ENCODE measurements at regions not wholly inside any gene's neighbourhood (a gene's known extent, or its start where the extent isn't known, plus 50 kb on each side); places are given as distances from the start of the nearest gene placed in this dataset.

- no peak overlapping the region for H3K9ac ChIP-seq (ENCODE audit: low read depth, low read length)
- H3K14ac ChIP-seq (replicated peaks; ENCODE audit: low read depth, low read length): no peak overlapping the region
- peaks cover 9% of the 10 kb centered on the region for H3K9me3 ChIP-seq (ENCODE audit: control insufficient read depth, insufficient read depth, low read length)
- no peak overlapping the region for H2AK5ac ChIP-seq (ENCODE audit: low read depth, low read length)
- no peak overlapping the region for H3K4me2 ChIP-seq (ENCODE audit: low read depth, low read length)
- no peak overlapping the region for H2BK15ac ChIP-seq (ENCODE audit: low read depth, low read length)
- no peak for TF ChIP-seq RFX5 (IDR thresholded peaks at IDR 0.05; ENCODE audit: low read depth, low read length)
- no peak for TF ChIP-seq CHD1 (IDR thresholded peaks at IDR 0.05; ENCODE audit: low read depth, low read length)
- TF ChIP-seq FOS (IDR thresholded peaks at IDR 0.05; ENCODE audit: low read depth, low read length): no peak
- TF ChIP-seq RCOR1 (IDR thresholded peaks at IDR 0.05; ENCODE audit: insufficient replicate concordance, low read length): no peak
- no peak for TF ChIP-seq CTCF (conservative IDR thresholded peaks at IDR 0.05; ENCODE audit: low read depth, low read length)
- no peak for TF ChIP-seq BHLHE40 (IDR thresholded peaks at IDR 0.05; ENCODE audit: low read depth, low read length)
- no peak for TF ChIP-seq NFE2L2 (IDR thresholded peaks at IDR 0.05; ENCODE audit: low read depth, low read length)
- no peak for TF ChIP-seq MAZ (IDR thresholded peaks at IDR 0.05; ENCODE audit: borderline replicate concordance, low read depth, low read length)
- no TSS peak for BruUV-seq (replicated peaks)
- H3K4me3 ChIP-seq (ENCODE audit: insufficient read depth, low read depth, low read length): no peak overlapping the region
- no peak overlapping the region for H2BK20ac ChIP-seq (ENCODE audit: low read depth, low read length)
- H4K8ac ChIP-seq (ENCODE audit: low read depth in 2 of 2, low read length in 2 of 2): no peak overlapping the region
- H4K91ac ChIP-seq (ENCODE audit: insufficient read depth, low read depth, low read length): no peak overlapping the region
- H2BK5ac ChIP-seq (ENCODE audit: low read depth, low read length, poor library complexity, severe bottlenecking): no peak overlapping the region
- no peak overlapping the region for H3K18ac ChIP-seq (ENCODE audit: low read depth, low read length)
- no peaks in the 10 kb centered on the region for H3K36me3 ChIP-seq (ENCODE audit: control insufficient read depth, insufficient read depth, low read length)
- H3K23ac ChIP-seq (ENCODE audit: low read depth, low read length): no peak overlapping the region
- H3K56ac ChIP-seq (ENCODE audit: extremely low read depth, insufficient read depth, low read length): no peak overlapping the region
- dilution Hi-C loops (cut with HindIII; ENCODE audit: low sequenced_read_pairs, unreplicated experiment): no loop called here
- H2AK9ac ChIP-seq (replicated peaks; ENCODE audit: low read depth, low read length, poor library complexity): no peak overlapping the region
- CTCF ChIA-PET: no interaction called here
- POLR2A ChIA-PET (ENCODE audit: unreplicated experiment): no interaction called here
- intact Hi-C loops (cut with micrococcal nuclease): no loop called here
- H3K4ac ChIP-seq (ENCODE audit: low read depth, low read length): no peak overlapping the region
- H3K27ac ChIP-seq (ENCODE audit: insufficient read depth, low read length): no peak overlapping the region
- H2AFZ ChIP-seq (replicated peaks; ENCODE audit: low read length, poor library complexity): no peak overlapping the region
- ATAC-seq (ENCODE audit: low read depth): no peak
- no peaks in the 10 kb centered on the region for H3K4me1 ChIP-seq (ENCODE audit: control insufficient read depth, insufficient read depth, low read length)
- no peaks in the 10 kb centered on the region for H3K9me1 ChIP-seq (ENCODE audit: insufficient read depth, low read length)
- WGBS, 2 experiments (ENCODE audit: extremely low coverage in 2 of 2, insufficient read length in 1 of 2): no CpG with 5 or more reads among the region's 5 CpGs
- DNase-seq: no peak
- no peaks in the 10 kb centered on the region for H3K27me3 ChIP-seq (ENCODE audit: control insufficient read depth, insufficient read depth, low read length)
- H2BK120ac ChIP-seq (ENCODE audit: low read depth, low read length): no peak overlapping the region
- no peaks in the 10 kb centered on the region for H3K79me1 ChIP-seq (ENCODE audit: low read depth in 1 of 2, low read length in 2 of 2)
- no peaks in the 10 kb centered on the region for H4K20me1 ChIP-seq (ENCODE audit: insufficient read depth, low read length)
- in situ Hi-C loops (cut with MboI; ENCODE audit: low sequenced_read_pairs): no loop called here
- H4K5ac ChIP-seq (ENCODE audit: low read depth, low read length): no peak overlapping the region
These were observed 2354.8 kb upstream of the C9orf72 start for GRCh38 chr9:29928072-29928471.
